SW480 (cell line): ENCODE measurements at regions not wholly inside any gene's neighbourhood (a gene's known extent, or its start where the extent isn't known, plus 50 kb on each side); places are given as distances from the start of the nearest gene placed in this dataset.

ENCODE experiments used
- DNase-seq: peaks from one replicate; pipeline ENCODE4 v3.0.0-alpha.2; 2016; ENCODE audit warnings: low spot score

GRCh38 chr6:43903739-43904290 lies 133.8 kb downstream of the VEGFA start:
- DNase-seq, result no peak

DNA sequence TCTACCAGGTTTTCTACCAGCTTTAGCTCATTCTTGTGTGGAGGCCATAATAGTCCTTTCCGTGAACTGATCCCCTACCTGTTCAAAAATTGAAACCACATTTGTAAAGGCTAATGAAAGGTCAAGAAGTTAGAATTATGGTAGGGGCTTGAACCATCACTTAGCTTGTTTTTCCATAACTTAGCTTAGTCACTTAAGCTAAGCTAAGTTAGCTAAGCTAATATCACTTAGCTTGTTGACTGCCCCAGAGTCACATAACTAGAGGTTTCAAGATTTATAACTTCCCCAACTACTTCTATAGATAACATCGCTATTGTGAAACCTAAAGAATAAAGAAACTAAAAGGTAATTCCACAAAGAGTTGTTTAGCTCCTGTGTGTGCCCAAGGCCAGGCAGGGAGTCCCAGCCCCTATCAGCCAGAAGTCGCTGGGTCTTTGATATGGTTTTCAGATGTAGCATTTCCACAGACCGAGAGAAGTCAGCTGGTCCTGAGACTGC lies 131.8 kb downstream of the VEGFA start:
- DNase-seq, result no peak

GRCh38 chr6:43900916-43901732 lies 131.1 kb downstream of the VEGFA start:
- DNase-seq, result no peak

- DNase-seq, result no peak
Measured at GRCh38 chr6:43900560-43900915, 130.5 kb downstream of the VEGFA start.

- no peak for DNase-seq
Measured at GRCh38 chr6:43899830-43900229, 129.8 kb downstream of the VEGFA start.

- no peak for DNase-seq
Measured at GRCh38 chr6:43898358-43899131, 128.5 kb downstream of the VEGFA start.

DNA sequence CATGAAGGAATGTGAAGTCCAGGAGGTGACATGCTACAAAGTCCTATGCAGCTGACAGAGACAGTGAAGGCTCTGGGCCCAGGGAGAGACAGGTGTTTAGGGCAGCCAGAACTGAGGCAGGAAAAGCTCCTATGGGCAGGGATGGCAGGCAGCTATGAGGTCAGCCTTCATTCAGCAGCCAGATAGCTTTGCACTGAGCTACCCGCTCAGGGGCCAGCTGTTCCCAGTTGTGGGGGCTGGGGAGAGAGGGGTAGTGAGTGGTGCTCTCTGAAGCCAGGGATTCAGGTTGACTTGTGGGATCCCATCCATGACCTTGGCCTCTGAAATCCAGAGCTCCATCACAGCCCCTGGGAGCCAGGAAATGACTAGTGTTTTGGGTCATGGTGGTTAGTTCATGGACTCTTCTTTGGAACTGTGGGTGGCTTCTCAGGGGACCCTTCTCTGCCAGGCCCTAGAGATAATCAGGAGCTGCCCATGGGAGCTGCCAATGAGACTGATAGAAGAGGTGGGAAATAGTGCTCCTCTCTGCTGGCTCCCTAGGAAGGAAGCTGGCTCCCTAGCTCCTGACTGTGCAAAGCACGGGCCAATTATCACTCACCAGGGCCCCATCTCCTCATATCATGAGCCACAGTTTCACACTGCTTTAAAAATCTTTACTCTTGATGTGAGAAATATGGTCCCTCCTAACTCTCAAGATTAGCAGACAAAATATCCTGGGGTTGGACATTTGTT lies 127.7 kb downstream of the VEGFA start:
- DNase-seq, result no peak

GRCh38 chr6:43896329-43897255 lies 126.6 kb downstream of the VEGFA start:
- DNase-seq, result no peak

DNA sequence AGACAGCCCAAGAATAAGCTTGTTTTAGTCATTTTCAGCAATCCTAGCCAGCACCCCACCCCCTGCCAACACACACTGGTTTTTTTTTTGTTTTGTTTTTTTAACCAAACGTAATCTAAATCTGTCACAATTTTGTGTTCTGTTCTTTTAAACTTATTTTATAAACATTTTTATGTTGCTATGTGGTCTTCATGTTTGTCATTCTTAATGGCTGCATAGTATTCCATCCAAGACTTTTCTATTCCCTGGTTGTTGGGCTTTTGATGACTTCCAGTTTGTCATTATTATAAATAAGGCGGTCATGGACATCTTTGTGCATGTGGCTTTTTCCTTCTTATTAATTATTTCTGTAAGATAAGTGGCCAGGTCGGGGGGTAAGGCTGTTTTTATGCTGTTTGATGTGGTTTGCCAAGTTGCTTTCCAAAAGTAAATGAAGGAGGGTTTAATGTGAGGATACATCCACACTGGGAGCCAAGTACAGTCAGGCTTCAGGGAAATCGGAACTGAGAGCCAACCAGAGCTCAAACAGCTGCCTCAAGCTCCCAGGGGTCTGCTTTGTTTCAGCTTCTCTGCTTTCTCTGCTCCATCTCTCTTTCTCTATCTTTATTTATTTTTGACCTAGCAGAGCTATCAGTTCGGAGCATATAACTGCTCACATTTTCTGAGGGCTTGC lies 125.8 kb downstream of the VEGFA start:
- DNase-seq, result no peak

GRCh38 chr6:43893073-43893472 lies 123.1 kb downstream of the VEGFA start:
- DNase-seq, result no peak

GRCh38 chr6:43891072-43891870 lies 121.3 kb downstream of the VEGFA start:
- peak; percentile 50 for DNase-seq

DNA sequence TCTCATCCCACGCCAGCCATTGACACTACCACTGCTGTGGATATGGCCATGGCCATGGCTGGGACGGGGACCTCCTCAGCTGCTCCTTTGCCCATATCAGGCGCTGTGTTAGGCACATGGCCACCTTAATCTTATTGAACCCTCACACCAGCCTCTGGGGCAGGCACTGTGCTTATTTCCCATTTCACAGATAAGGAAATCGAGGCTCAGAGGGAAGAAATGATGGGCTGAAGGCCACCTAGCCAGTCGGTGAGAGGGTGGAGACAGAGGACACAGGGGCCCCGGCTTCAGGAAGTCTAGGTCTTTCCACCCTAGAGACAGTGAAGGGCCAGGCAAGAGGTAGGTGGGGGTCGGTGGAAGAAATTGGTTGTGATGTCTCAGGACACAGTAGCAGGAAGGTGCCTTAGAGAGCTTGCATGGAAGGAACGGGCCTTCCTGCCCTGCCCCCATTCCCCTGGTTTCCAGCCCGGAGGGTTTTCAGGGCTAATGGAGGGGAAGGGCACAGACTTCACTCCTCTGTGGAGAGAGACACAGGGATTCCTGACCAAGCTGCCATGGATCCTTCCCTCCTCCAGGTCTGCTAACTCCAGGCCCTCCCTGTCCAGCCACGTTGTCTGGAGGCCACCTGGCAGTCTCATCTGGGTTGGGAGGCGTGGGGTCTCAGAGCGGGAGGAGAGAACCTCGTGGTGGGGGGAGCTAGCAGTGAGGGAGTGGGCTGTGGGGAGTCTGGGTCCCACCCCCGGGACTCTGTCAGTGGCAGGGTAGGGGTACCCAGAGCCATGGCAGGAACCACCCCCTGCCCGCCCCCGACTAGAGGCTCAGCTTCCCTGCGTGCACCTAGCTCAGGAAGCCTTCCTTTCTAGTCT lies 120.4 kb downstream of the VEGFA start:
- DNase-seq, result no peak

DNA sequence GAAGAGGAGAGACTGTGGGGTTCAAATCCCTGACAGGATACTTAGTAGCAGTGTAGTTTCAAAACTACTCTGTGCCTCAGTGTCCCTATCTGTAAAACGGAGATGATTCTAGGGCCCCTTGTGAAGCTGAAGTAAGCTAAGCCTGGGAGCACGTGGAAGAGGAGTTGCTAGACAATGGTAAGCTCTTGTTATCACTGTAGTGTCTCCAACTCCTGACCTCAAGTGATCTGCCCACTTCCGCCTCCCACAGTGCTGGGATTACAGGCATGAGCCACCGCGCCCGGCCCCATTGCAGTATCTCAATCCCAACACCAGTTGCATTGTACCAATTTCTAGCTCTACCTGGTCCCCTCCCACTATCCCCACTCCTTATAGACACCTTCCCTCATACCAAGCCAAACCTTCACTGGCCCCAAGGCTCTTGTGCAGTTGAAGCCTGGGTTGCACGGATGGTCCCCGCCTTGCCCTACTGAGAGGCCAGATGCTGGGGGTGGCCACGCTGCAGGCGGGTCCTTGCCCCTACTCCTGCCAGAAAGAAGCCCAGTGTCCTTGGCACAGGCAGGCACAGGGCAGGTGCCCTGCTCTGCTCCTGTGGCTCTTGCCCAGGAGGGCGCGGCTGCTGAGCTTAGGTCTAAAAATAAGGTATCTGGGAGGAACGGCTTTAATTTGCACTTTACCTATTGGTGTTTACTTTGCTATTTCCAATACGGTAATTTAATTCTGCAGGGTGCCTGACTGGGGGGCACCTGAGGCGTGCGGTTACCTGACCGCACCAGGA lies 118.1 kb downstream of the VEGFA start:
- DNase-seq, result no peak

DNA sequence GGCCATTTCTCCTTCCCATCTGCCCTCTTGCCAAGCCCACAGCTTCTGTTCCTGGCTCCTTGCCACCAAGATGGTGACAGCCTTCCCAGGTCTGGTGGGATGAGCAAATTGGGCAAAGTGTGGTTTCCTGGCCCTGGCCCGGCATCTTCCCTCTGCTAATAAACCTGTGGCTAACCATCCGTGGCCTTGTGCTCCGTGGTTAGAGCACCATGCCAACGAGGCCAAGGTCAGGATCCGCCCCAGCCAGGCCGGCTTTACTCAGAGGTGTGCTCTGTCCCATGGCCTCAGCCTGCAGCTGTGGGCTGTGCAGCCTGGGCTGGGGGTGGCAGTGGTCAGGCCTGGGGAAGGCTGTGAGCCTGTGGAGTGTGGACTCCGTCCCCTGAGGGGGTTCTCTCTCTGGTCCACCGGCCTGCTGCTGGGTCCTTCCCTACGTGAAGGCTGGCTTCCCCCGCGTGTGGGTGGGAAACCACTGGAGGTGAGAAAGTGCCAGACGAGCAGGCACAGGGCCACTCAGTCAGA lies 117.4 kb downstream of the VEGFA start:
- peak; percentile 20 for DNase-seq

DNA sequence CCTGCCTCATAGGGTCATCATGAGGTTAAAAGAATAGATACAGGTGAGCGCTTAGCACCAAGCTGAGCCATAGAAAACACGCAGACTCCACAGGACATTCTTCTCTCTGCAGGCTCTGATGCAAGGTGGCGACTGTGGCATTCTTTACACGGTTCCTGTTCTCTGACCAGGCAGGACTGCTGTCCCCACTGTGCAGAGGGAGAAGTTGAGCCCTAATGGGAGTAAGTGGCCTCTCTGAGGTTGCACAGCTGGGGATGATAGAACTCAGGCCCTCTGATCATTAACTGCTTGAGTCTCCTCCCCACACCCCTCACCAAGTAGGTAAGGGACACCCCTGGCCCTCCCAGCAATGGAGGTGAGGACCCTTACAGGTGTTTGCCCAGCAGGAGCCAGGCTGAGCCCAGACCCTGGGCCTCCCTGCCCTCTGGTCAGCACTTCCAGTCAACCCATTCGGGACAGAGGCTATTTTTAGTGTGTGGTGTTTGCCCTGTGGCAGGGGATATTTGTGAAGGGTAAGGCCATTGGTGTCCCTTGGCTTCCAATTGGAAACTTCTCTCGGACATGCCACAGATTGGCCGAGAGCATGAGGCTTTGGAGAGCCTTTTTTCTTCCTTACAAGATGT lies 116.8 kb downstream of the VEGFA start:
- no peak for DNase-seq

- no peak for DNase-seq
Measured at GRCh38 chr6:43886067-43886461, 116.1 kb downstream of the VEGFA start.

DNA sequence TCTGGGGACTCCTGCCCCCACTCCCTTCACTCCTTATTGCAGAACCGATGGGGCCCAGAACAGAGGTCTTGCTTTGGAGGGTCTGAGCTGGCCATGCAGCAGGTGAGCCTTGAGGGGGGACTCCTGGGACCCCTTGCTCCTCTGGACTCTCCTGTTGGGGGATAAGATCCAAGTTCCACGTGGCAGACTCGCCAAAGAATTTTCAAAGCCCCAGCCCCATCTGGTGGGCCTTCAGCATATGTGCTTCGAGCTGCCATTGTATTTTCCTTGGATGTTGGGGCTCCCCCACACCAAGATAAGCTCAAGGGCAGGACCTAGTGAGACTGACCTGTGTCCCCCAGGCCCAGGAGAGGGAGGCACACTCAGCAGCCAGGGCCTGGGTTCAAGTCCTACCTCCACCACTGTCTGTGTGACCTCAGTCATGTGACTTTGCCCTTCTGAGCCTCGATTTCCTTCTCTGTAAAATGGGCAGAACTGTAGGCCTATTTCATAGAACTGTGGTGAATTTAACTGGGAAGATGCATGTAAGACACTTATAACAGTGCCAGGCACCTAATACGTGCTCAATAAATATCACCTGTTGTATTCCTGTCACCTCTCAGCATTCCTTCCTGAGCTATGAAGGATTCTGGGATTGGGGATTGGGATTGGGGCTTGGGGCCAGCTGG lies 115.5 kb downstream of the VEGFA start:
- no peak for DNase-seq
